Calu3 (cell line): ENCODE measurements at regions not wholly inside any gene's neighbourhood (a gene's known extent, or its start where the extent isn't known, plus 50 kb on each side); places are given as distances from the start of the nearest gene placed in this dataset.

Source experiments
- BruUV-seq: library from RNA; stranded (reverse); fragments of 400-500 nt; replicated peaks from 2 replicates; lab custom pipeline; 2021; lab: Mats Ljungman, UMichigan
- CTCF ChIA-PET: fragments of 300-600 bp; sonication (Branson Sonifier 250); formaldehyde crosslinking; loops from one replicate; lab custom pipeline; 2022; ENCODE audit warnings: antibody characterized with exemption; lab: Charles Lee
- DNase-seq: peaks from one replicate; pipeline ENCODE4 v3.0.0; 2022
- H3K27ac Mint-ChIP-seq: one replicate; pipeline ENCODE4 v1.8.0; 2022; ENCODE audit warnings: mixed read lengths; ENCODE audit not compliant: unreplicated experiment
- H3K27me3 Mint-ChIP-seq: one replicate; pipeline ENCODE4 v1.8.0; 2022; ENCODE audit warnings: mixed read lengths; ENCODE audit not compliant: unreplicated experiment
- H3K36me3 Mint-ChIP-seq: one replicate; pipeline ENCODE4 v1.8.0; 2022; ENCODE audit warnings: mild to moderate bottlenecking, moderate library complexity, mixed read lengths; ENCODE audit not compliant: insufficient read depth, unreplicated experiment
- H3K4me1 Mint-ChIP-seq: one replicate; pipeline ENCODE4 v1.8.0; 2022; ENCODE audit warnings: mild to moderate bottlenecking, low read depth, mixed read lengths; ENCODE audit not compliant: unreplicated experiment
- H3K4me3 Mint-ChIP-seq: one replicate; pipeline ENCODE4 v1.8.0; 2022; ENCODE audit warnings: mild to moderate bottlenecking, low read depth, moderate library complexity, mixed read lengths; ENCODE audit not compliant: unreplicated experiment
- H3K9me3 Mint-ChIP-seq: one replicate; pipeline ENCODE4 v1.8.0; 2022; ENCODE audit warnings: low read depth, mixed read lengths; ENCODE audit not compliant: unreplicated experiment
- intact Hi-C: fragments of 100-400 bp; cut with micrococcal nuclease; formaldehyde crosslinking; loops from one replicate; pipeline ENCODE4 v1.10.0; 2022; ENCODE audit not compliant: unreplicated experiment
- TF ChIP-seq, protein P1 (sequence below): fragments of 200-600 bp; IDR thresholded peaks from one replicate; pipeline ENCODE4 v1.8.0; 2022; ENCODE audit warnings: antibody characterized with exemption; ENCODE audit not compliant: unreplicated experiment

DNA sequence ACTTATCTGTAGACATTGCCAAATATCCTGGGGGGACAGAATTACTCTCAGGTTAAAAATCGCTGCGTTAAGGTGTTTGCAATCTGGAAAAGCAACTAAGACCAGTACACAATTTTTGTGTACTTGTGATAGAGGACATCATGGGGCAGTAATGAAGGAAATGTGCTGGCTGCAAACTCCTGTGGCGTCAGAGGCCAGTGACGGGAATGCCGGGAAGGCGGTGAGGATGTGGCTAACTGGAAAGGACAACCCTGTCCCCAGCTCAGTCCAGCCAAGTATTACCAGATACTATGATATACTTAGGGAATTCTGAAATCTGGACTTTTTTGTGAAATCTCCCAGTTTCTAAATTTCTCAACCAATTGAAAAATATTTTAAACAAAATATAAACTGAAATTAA, 103.1 kb upstream of the NANOS1 start:
- no peak for DNase-seq
- H3K4me1 Mint-ChIP-seq = no peaks in the 10 kb centered on the region
- H3K4me3 Mint-ChIP-seq = no peak overlapping the region
- CTCF ChIA-PET = interaction anchor here (1.1 kb wide), 1 partner anchor 13 kb away, joined by 5 read pairs; no protein-coding TSS in a partner anchor
- no peak overlapping the region for H3K27ac Mint-ChIP-seq
- TF ChIP-seq, protein P1, sequence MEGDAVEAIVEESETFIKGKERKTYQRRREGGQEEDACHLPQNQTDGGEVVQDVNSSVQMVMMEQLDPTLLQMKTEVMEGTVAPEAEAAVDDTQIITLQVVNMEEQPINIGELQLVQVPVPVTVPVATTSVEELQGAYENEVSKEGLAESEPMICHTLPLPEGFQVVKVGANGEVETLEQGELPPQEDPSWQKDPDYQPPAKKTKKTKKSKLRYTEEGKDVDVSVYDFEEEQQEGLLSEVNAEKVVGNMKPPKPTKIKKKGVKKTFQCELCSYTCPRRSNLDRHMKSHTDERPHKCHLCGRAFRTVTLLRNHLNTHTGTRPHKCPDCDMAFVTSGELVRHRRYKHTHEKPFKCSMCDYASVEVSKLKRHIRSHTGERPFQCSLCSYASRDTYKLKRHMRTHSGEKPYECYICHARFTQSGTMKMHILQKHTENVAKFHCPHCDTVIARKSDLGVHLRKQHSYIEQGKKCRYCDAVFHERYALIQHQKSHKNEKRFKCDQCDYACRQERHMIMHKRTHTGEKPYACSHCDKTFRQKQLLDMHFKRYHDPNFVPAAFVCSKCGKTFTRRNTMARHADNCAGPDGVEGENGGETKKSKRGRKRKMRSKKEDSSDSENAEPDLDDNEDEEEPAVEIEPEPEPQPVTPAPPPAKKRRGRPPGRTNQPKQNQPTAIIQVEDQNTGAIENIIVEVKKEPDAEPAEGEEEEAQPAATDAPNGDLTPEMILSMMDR = no peak
- H3K27me3 Mint-ChIP-seq = no peaks in the 10 kb centered on the region
- peaks cover 3% of the 10 kb centered on the region for H3K9me3 Mint-ChIP-seq
- no peaks in the 10 kb centered on the region for H3K36me3 Mint-ChIP-seq
- BruUV-seq = no TSS peak
- intact Hi-C loops = no loop called here

DNA sequence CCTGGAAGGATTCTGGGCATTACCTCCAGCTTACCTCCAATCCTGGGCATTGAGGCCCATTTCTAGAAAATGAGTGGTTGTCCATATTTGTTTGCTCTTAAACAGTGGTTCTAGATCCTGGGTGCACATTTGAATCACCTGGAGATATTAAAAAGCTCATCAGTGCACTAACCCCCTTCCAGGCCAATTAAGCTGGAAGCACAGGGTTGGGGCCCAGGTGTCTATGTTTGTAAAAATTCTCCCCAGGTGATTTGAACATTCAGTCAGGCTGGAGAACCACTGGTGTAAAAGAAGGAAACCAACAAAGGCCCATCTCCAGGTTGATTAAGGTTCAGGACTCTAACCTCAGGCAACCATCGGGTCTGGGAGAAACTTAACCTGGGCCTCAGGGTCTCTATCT, 102.6 kb upstream of the NANOS1 start:
- H3K27ac Mint-ChIP-seq = no peak overlapping the region
- no peaks in the 10 kb centered on the region for H3K4me1 Mint-ChIP-seq
- H3K9me3 Mint-ChIP-seq = peaks cover 3% of the 10 kb centered on the region
- no peaks in the 10 kb centered on the region for H3K36me3 Mint-ChIP-seq
- intact Hi-C loops = no loop called here
- BruUV-seq = no TSS peak
- H3K4me3 Mint-ChIP-seq = no peak overlapping the region
- no peaks in the 10 kb centered on the region for H3K27me3 Mint-ChIP-seq
- CTCF ChIA-PET = interaction anchor here (1.1 kb wide), 1 partner anchor 14 kb away, joined by 5 read pairs; no protein-coding TSS in a partner anchor
- DNase-seq = no peak
- TF ChIP-seq, protein P1 = no peak

DNA sequence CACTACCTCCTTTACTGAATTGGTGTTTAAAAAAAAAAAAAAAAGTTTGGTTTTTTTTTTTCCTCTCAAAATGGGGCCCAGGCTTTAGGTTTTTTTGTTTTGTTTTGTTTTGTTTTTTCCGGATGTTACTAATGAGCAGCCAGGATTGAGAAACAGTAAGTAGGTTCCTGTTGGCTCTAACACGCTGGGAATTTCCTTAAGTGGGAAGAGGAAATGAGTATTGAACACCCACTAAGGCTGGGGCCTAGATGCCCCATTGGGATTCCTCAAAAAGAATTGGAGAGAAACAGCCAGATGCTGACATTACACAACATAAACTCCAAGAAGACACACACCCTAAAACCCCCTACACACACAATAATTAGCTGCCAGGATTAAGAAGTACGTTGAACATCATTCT, 102.2 kb upstream of the NANOS1 start:
- Mint-ChIP-seq H3K9me3 (peaks cover 3% of the 10 kb centered on the region), H3K4me3 (no peak overlapping the region), H3K36me3 (no peaks in the 10 kb centered on the region), H3K27ac (no peak overlapping the region), H3K4me1 (no peaks in the 10 kb centered on the region), H3K27me3 (no peaks in the 10 kb centered on the region)
- TF ChIP-seq, protein P1 = no peak
- CTCF ChIA-PET = interaction anchor here (1.1 kb wide), 1 partner anchor 14 kb away, joined by 5 read pairs; no protein-coding TSS in a partner anchor
- intact Hi-C loops = no loop called here
- no TSS peak for BruUV-seq
- no peak for DNase-seq

DNA sequence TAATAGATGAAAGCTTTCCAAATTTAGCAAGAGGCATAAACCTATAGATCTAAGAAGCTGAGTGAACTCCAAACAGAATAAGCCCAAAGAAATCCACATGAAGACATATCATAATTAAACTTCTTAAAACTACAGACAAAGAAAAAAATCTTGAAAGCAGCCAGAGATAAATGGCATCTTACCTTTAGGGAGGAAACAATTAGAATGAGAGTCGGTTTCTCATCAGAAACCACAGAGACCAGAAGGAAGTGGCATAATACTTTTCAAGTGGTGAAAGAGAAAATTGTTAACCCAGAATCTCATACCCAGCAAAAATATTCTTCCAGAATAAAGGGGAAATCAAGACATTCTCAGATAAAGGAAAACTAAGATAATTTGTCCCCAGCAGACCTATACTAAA, 98.9 kb upstream of the NANOS1 start:
- TF ChIP-seq, protein P1 = no peak
- DNase-seq = no peak
- no peak overlapping the region for H3K27ac Mint-ChIP-seq
- H3K4me3 Mint-ChIP-seq = no peak overlapping the region
- H3K9me3 Mint-ChIP-seq = peaks cover 3% of the 10 kb centered on the region
- no peaks in the 10 kb centered on the region for H3K36me3 Mint-ChIP-seq
- no TSS peak for BruUV-seq
- peaks cover 18% of the 10 kb centered on the region for H3K4me1 Mint-ChIP-seq
- CTCF ChIA-PET = no interaction called here
- no peaks in the 10 kb centered on the region for H3K27me3 Mint-ChIP-seq
- intact Hi-C loops = no loop called here
